H9 (cell line): ENCODE measurements at regions not wholly inside any gene's neighbourhood (a gene's known extent, or its start where the extent isn't known, plus 50 kb on each side); places are given as distances from the start of the nearest gene placed in this dataset.

Experiments used
- DNase-seq: peaks from one replicate; pipeline ENCODE4 v3.0.0-alpha.2; 2017
- H2AFZ ChIP-seq: one replicate; pipeline ENCODE4 v1.6.1; 2013; ENCODE audit warnings: mild to moderate bottlenecking, low read length, control low read depth, moderate library complexity
- H2AK5ac ChIP-seq: 2 replicates; pipeline ENCODE4 v1.6.1; 2013; ENCODE audit warnings: low read length, control low read depth, mixed read lengths; ENCODE audit not compliant: insufficient read length
- H2BK120ac ChIP-seq: one replicate; pipeline ENCODE4 v1.6.1; 2013; ENCODE audit warnings: low read depth, mild to moderate bottlenecking, low read length, control low read depth, inconsistent platforms; ENCODE audit not compliant: poor library complexity, severe bottlenecking
- H2BK12ac ChIP-seq: 2 replicates; pipeline ENCODE4 v1.6.1; 2013; ENCODE audit warnings: low read length, control low read depth, mixed read lengths, low read depth; ENCODE audit not compliant: insufficient read length
- H2BK15ac ChIP-seq: 2 replicates; pipeline ENCODE4 v1.6.1; 2013; ENCODE audit warnings: low read depth, low read length, control low read depth
- H2BK20ac ChIP-seq: one replicate; pipeline ENCODE4 v1.6.1; 2013; ENCODE audit warnings: low read depth, mild to moderate bottlenecking, low read length, control low read depth, inconsistent platforms; ENCODE audit not compliant: poor library complexity, severe bottlenecking
- H2BK5ac ChIP-seq: 2 replicates; pipeline ENCODE4 v1.6.1; 2013; ENCODE audit warnings: low read length, control low read depth, mixed read lengths; ENCODE audit not compliant: insufficient read length
- H3K14ac ChIP-seq: 2 replicates; pipeline ENCODE4 v1.6.1; 2013; ENCODE audit warnings: low read length, control low read depth; ENCODE audit not compliant: insufficient read depth
- H3K18ac ChIP-seq: 2 replicates; pipeline ENCODE4 v1.6.1; 2013; ENCODE audit warnings: low read depth, mild to moderate bottlenecking, mixed read lengths, low read length, control low read depth; ENCODE audit not compliant: insufficient read length
- H3K23ac ChIP-seq: 2 replicates; pipeline ENCODE4 v1.6.1; 2013; ENCODE audit warnings: low read length, control low read depth, mixed read lengths, low read depth; ENCODE audit not compliant: insufficient read length
- H3K23me2 ChIP-seq: 2 replicates; pipeline ENCODE4 v1.6.1; 2013; ENCODE audit warnings: low read depth, mild to moderate bottlenecking, mixed read lengths, low read length, control low read depth; ENCODE audit not compliant: insufficient read length, poor library complexity, severe bottlenecking
- H3K27ac ChIP-seq: 2 replicates; pipeline ENCODE4 v1.5.1; 2013; ENCODE audit warnings: low read length, control low read depth, mixed read lengths, low read depth; ENCODE audit not compliant: insufficient read length
- H3K27me3 ChIP-seq: 2 replicates; pipeline ENCODE4 v1.6.1; 2013; ENCODE audit warnings: low read length, control low read depth, inconsistent platforms; ENCODE audit not compliant: insufficient read depth
- H3K4ac ChIP-seq: 2 replicates; pipeline ENCODE4 v1.6.1; 2013; ENCODE audit warnings: low read depth, mild to moderate bottlenecking, control low read depth, inconsistent platforms, low read length, moderate library complexity
- H3K4me1 ChIP-seq: 2 replicates; pipeline ENCODE4 v1.6.1; 2013; ENCODE audit warnings: low read length, control low read depth, inconsistent platforms; ENCODE audit not compliant: insufficient read depth
- H3K4me2 ChIP-seq: 2 replicates; pipeline ENCODE4 v1.6.1; 2013; ENCODE audit warnings: low read length, control low read depth, mixed read lengths; ENCODE audit not compliant: insufficient read length, insufficient read depth
- H3K56ac ChIP-seq: 2 replicates; pipeline ENCODE4 v1.6.1; 2013; ENCODE audit warnings: low read depth, mild to moderate bottlenecking, mixed read lengths, low read length, control low read depth; ENCODE audit not compliant: insufficient read length
- H3K79me1 ChIP-seq: 2 replicates; pipeline ENCODE4 v1.6.1; 2013; ENCODE audit warnings: low read depth, mild to moderate bottlenecking, moderate library complexity, low read length, control low read depth, inconsistent platforms; ENCODE audit not compliant: insufficient read depth, poor library complexity, severe bottlenecking
- H3K79me2 ChIP-seq: 2 replicates; pipeline ENCODE4 v1.6.1; 2013; ENCODE audit warnings: low read length, control low read depth, inconsistent platforms; ENCODE audit not compliant: insufficient read depth
- H3K9ac ChIP-seq: 2 replicates; pipeline ENCODE4 v1.6.1; 2013; ENCODE audit warnings: low read length, control low read depth, mixed read lengths; ENCODE audit not compliant: insufficient read length; ENCODE audit errors: extremely low read depth
- H3K9me3 ChIP-seq: one replicate; pipeline ENCODE4 v1.6.1; 2013; ENCODE audit warnings: low read depth, low read length, inconsistent platforms; ENCODE audit not compliant: control insufficient read depth
- H3T11ph ChIP-seq: one replicate; pipeline ENCODE4 v1.6.1; 2013; ENCODE audit warnings: mild to moderate bottlenecking, low read length, control low read depth, inconsistent platforms
- H4K20me1 ChIP-seq: one replicate; pipeline ENCODE4 v1.6.1; 2013; ENCODE audit not compliant: control insufficient read depth, insufficient read length, insufficient read depth
- H4K5ac ChIP-seq: 2 replicates; pipeline ENCODE4 v1.6.1; 2013; ENCODE audit warnings: low read depth, mild to moderate bottlenecking, mixed read lengths, low read length, control low read depth; ENCODE audit not compliant: insufficient read length
- H4K8ac ChIP-seq: replicated peaks from 2 replicates; pipeline ENCODE4 v1.6.1; 2013; ENCODE audit warnings: low read length, control low read depth, mixed read lengths, low read depth; ENCODE audit not compliant: insufficient read length
- H4K91ac ChIP-seq: 2 replicates; pipeline ENCODE4 v1.6.1; 2013; ENCODE audit warnings: low read depth, mild to moderate bottlenecking, moderate library complexity, mixed read lengths, low read length, control low read depth; ENCODE audit not compliant: insufficient read length
- H3K27ac Mint-ChIP-seq, 3 experiments: 2 replicates in 2 of 3; 3 replicates in 1 of 3; pipeline ENCODE4 v1.8.0; 2020 to 2021; ENCODE audit warnings: mixed read lengths in 3 of 3, mild to moderate bottlenecking in 1 of 3, moderate library complexity in 1 of 3
- H3K27me3 Mint-ChIP-seq: 2 replicates; pipeline ENCODE4 v1.8.0; 2021; ENCODE audit warnings: low read depth, mild to moderate bottlenecking, moderate library complexity, mixed read lengths
- H3K36me3 Mint-ChIP-seq, 3 experiments: 2 replicates in 2 of 3; 3 replicates in 1 of 3; pipeline ENCODE4 v1.8.0; 2020 to 2021; ENCODE audit warnings: low read depth in 3 of 3, mixed read lengths in 3 of 3; ENCODE audit not compliant: insufficient read depth in 1 of 3
- H3K4me1 Mint-ChIP-seq, 2 experiments: 2 replicates each; pipeline ENCODE4 v1.8.0; 2020; ENCODE audit warnings: mixed read lengths in 2 of 2
- H3K4me3 Mint-ChIP-seq, 2 experiments: 2 replicates in 1 of 2; 3 replicates in 1 of 2; pipeline ENCODE4 v1.8.0; 2020 to 2021; ENCODE audit warnings: mild to moderate bottlenecking in 2 of 2, mixed read lengths in 2 of 2, moderate library complexity in 1 of 2
- H3K9me3 Mint-ChIP-seq, 2 experiments: 2 replicates in 1 of 2; 3 replicates in 1 of 2; pipeline ENCODE4 v1.8.0; 2020; ENCODE audit warnings: mild to moderate bottlenecking in 2 of 2, mixed read lengths in 2 of 2, moderate library complexity in 1 of 2
- CTCF ChIP-seq: fragments of 200-600 bp; sonication (generic); conservative IDR thresholded peaks from 3 replicates; pipeline ENCODE4 v1.8.0; 2021; ENCODE audit warnings: antibody characterized with exemption, mild to moderate bottlenecking
- WGBS: extraction: QIAGEN DNeasy Blood & Tissue Kit; methylation state at CpG from one replicate; pipeline ENCODE4 v1.1.7; 2013; ENCODE audit warnings: missing lambda C conversion rate, low lambda C conversion rate, mixed read lengths; ENCODE audit not compliant: insufficient read length; ENCODE audit errors: extremely low coverage; 5-methylcytosine and 5-hydroxymethylcytosine counted together

DNA sequence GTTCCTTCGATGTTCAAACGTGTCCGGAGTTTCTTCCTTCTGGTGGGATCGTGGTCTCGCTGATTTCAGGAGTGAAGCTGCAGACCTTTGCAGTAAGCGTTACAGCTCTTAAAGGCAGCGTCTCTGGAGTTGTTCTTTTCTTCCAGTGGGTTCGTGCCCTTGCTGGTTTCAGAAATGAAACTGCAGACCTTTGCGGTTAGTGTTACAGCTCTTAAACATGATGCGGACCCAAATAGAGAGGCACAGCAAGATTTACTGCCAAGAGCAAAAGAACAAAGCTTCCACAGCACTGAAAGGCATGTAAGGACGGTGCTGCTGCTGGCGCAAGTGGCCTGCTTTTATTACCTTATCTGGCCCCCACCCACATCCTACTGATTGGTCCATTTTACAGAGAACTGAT, 931.4 kb downstream of the IPMK start:
- no peak overlapping the region for H3K56ac ChIP-seq
- Mint-ChIP-seq H3K27me3 (no peaks in the 10 kb centered on the region), H3K27ac (peak overlapping the region in 1 of 3 experiments; percentile 10; a peak in 1 of 7 replicates), H3K36me3 (peaks cover 0 to 3% (median 3%) of the 10 kb centered on the region in 3 experiments; a peak in 3 of 7 replicates), H3K4me3 (no peak overlapping the region), H3K4me1 (no peaks in the 10 kb centered on the region), H3K9me3 (peaks cover 0 to 4% of the 10 kb centered on the region in 2 experiments; a peak in 4 of 5 replicates)
- no peak overlapping the region for H3K23ac ChIP-seq
- no peak overlapping the region for H2BK5ac ChIP-seq
- H2AFZ ChIP-seq: no peak overlapping the region
- no peak overlapping the region for H3K18ac ChIP-seq
- no peaks in the 10 kb centered on the region for H3K79me2 ChIP-seq
- H2AK5ac ChIP-seq: no peak overlapping the region
- no peaks in the 10 kb centered on the region for H3K79me1 ChIP-seq
- H3K9ac ChIP-seq: no peak overlapping the region
- H2BK20ac ChIP-seq: no peak overlapping the region
- H3K4me2 ChIP-seq: no peak overlapping the region
- H4K8ac ChIP-seq: no peak overlapping the region
- no peak overlapping the region for H4K91ac ChIP-seq
- no peaks in the 10 kb centered on the region for H4K20me1 ChIP-seq
- no CpG with 5 or more reads among the region's 12 CpGs for WGBS
- DNase-seq: no peak
- no peak overlapping the region for H2BK15ac ChIP-seq
- H3K27me3 ChIP-seq: no peaks in the 10 kb centered on the region
- H3K23me2 ChIP-seq: no peaks in the 10 kb centered on the region
- no peak for TF ChIP-seq CTCF
- H3K9me3 ChIP-seq: no peaks in the 10 kb centered on the region
- no peak overlapping the region for H3K14ac ChIP-seq
- H3K4me1 ChIP-seq: no peaks in the 10 kb centered on the region
- no peak overlapping the region for H2BK12ac ChIP-seq
- no peak overlapping the region for H4K5ac ChIP-seq
- no peak overlapping the region for H3K4ac ChIP-seq
- H3T11ph ChIP-seq: no peak overlapping the region
- H3K27ac ChIP-seq: no peak overlapping the region
- no peak overlapping the region for H2BK120ac ChIP-seq
